Activated CD8-positive, alpha-beta T cell treated with anti-CD3 and anti-CD28 coated beads, Interleukin-2, amount 10 ng/mL, durations not matched to agents 7 days and 5 days (primary cell): ENCODE measurements at regions not wholly inside any gene's neighbourhood (a gene's known extent, or its start where the extent isn't known, plus 50 kb on each side); places are given as distances from the start of the nearest gene placed in this dataset.
"Not testable (repeated sequence)": the region's sequence is repeated elsewhere in the genome, so short reads cannot be mapped to it uniquely, and the experiment has no call there.

Experiments used
- ATAC-seq: fragments of 150-1000 bp; cut with Tn5 transposase; one replicate; pipeline ENCODE4 v1.10.0; 2021; ENCODE audit warnings: moderate library complexity
- CTCF ChIA-PET: fragments of 350-600 bp; sonication (Branson Sonifier 250); formaldehyde crosslinking; loops from one replicate; lab custom pipeline; 2021; ENCODE audit warnings: antibody characterized with exemption; lab: Charles Lee
- POLR2A ChIA-PET: fragments of 350-600 bp; sonication (Branson Sonifier 250); formaldehyde crosslinking; loops from one replicate; lab custom pipeline; 2021; ENCODE audit warnings: antibody characterized with exemption; lab: Charles Lee
- DNase-seq: peaks from one replicate; pipeline ENCODE4 v3.0.0-alpha.2; 2020
- H3K27ac Mint-ChIP-seq: one replicate; pipeline ENCODE4 v1.8.0; 2021; ENCODE audit warnings: mild to moderate bottlenecking, mixed read lengths
- H3K27me3 Mint-ChIP-seq: one replicate; pipeline ENCODE4 v1.8.0; 2021; ENCODE audit warnings: low read depth, mixed read lengths
- H3K36me3 Mint-ChIP-seq: one replicate; pipeline ENCODE4 v1.8.0; 2021; ENCODE audit warnings: low read depth, mixed read lengths
- H3K4me1 Mint-ChIP-seq: one replicate; pipeline ENCODE4 v1.8.0; 2021; ENCODE audit warnings: low read depth, mixed read lengths
- H3K4me3 Mint-ChIP-seq: one replicate; pipeline ENCODE4 v1.8.0; 2021; ENCODE audit warnings: mild to moderate bottlenecking, mixed read lengths
- H3K9me3 Mint-ChIP-seq: one replicate; pipeline ENCODE4 v1.8.0; 2022; ENCODE audit warnings: mixed read lengths; ENCODE audit not compliant: insufficient read depth

GRCh38 chr5:57069115-57069835 lies 104.6 kb upstream of the GPBP1 start:
- no peak for DNase-seq
- no peaks in the 10 kb centered on the region for H3K36me3 Mint-ChIP-seq
- H3K4me3 Mint-ChIP-seq, result no peak overlapping the region
- H3K9me3 Mint-ChIP-seq, result no peaks in the 10 kb centered on the region
- no peak overlapping the region for H3K27ac Mint-ChIP-seq
- ATAC-seq, result no peak
- CTCF ChIA-PET, result interaction anchor here (0.7 kb wide), 1 partner anchor 322 kb away, joined by 3 read pairs; no protein-coding TSS in a partner anchor
- H3K4me1 Mint-ChIP-seq, result no peaks in the 10 kb centered on the region
- peaks cover 12% of the 10 kb centered on the region for H3K27me3 Mint-ChIP-seq
- POLR2A ChIA-PET, result no interaction called here

- no peaks in the 10 kb centered on the region for H3K4me1 Mint-ChIP-seq
- ChIA-PET POLR2A (no interaction called here), CTCF (no interaction called here)
- no peak overlapping the region for H3K27ac Mint-ChIP-seq
- ATAC-seq (no peak), DNase-seq (no peak)
- H3K27me3 Mint-ChIP-seq, result peaks cover 13% of the 10 kb centered on the region
- no peak overlapping the region for H3K4me3 Mint-ChIP-seq
- no peaks in the 10 kb centered on the region for H3K36me3 Mint-ChIP-seq
- H3K9me3 Mint-ChIP-seq, result no peaks in the 10 kb centered on the region
Observed at GRCh38 chr5:57072218-57072892, 101.5 kb upstream of the GPBP1 start.

- peaks cover 1% of the 10 kb centered on the region for H3K9me3 Mint-ChIP-seq
- POLR2A ChIA-PET, result no interaction called here
- no peaks in the 10 kb centered on the region for H3K4me1 Mint-ChIP-seq
- no peaks in the 10 kb centered on the region for H3K36me3 Mint-ChIP-seq
- DNase-seq (no peak), ATAC-seq (no peak)
- CTCF ChIA-PET, result no interaction called here
- H3K27me3 Mint-ChIP-seq, result peaks cover 24% of the 10 kb centered on the region
- H3K27ac Mint-ChIP-seq, result no peak overlapping the region
- no peak overlapping the region for H3K4me3 Mint-ChIP-seq
Observed at GRCh38 chr5:57082441-57083067, 91.3 kb upstream of the GPBP1 start.

- H3K4me1 Mint-ChIP-seq, result no peaks in the 10 kb centered on the region
- H3K27ac Mint-ChIP-seq, result no peak overlapping the region
- H3K4me3 Mint-ChIP-seq, result no peak overlapping the region
- POLR2A ChIA-PET, result no interaction called here
- peaks cover 23% of the 10 kb centered on the region for H3K27me3 Mint-ChIP-seq
- ATAC-seq (no peak), DNase-seq (no peak)
- H3K36me3 Mint-ChIP-seq, result no peaks in the 10 kb centered on the region
- peaks cover 4% of the 10 kb centered on the region for H3K9me3 Mint-ChIP-seq
- CTCF ChIA-PET, result no interaction called here
Observed at GRCh38 chr5:57085306-57086081, 88.4 kb upstream of the GPBP1 start.

- H3K36me3 Mint-ChIP-seq, DNase-seq, H3K4me3 Mint-ChIP-seq, H3K9me3 Mint-ChIP-seq, CTCF ChIA-PET, H3K4me1 Mint-ChIP-seq, ATAC-seq, H3K27ac Mint-ChIP-seq: not testable (repeated sequence)
- peaks cover 23% of the 10 kb centered on the region for H3K27me3 Mint-ChIP-seq
- POLR2A ChIA-PET, result interaction anchor here (0.6 kb wide), 1 partner anchor 1963 kb away, joined by 3 read pairs; no protein-coding TSS in a partner anchor
Observed at GRCh38 chr5:57087947-57088346, 85.9 kb upstream of the GPBP1 start.

- Mint-ChIP-seq H3K4me3 (no peak overlapping the region), H3K36me3 (no peaks in the 10 kb centered on the region), H3K4me1 (no peaks in the 10 kb centered on the region), H3K27me3 (peaks cover 8% of the 10 kb centered on the region), H3K9me3 (peaks cover 22% of the 10 kb centered on the region), H3K27ac (no peak overlapping the region)
- ATAC-seq, result no peak
- CTCF ChIA-PET, result interaction anchor here (1.2 to 1.3 kb wide), 2 partner anchors 17 to 203 kb away, joined by 3 read pairs; no protein-coding TSS in a partner anchor
- POLR2A ChIA-PET, result no interaction called here
- no peak for DNase-seq
Observed at GRCh38 chr5:57094753-57095683, 78.8 kb upstream of the GPBP1 start.

- ATAC-seq (no peak), DNase-seq (no peak)
- H3K4me3 Mint-ChIP-seq, result no peak overlapping the region
- ChIA-PET CTCF (interaction anchor here (1.4 to 2.0 kb wide), 2 partner anchors 9 to 41 kb away, joined by 3 to 7 read pairs; no protein-coding TSS in a partner anchor), POLR2A (no interaction called here)
- H3K27me3 Mint-ChIP-seq, result peaks cover 13% of the 10 kb centered on the region
- no peaks in the 10 kb centered on the region for H3K36me3 Mint-ChIP-seq
- no peak overlapping the region for H3K27ac Mint-ChIP-seq
- H3K9me3 Mint-ChIP-seq, result peaks cover 22% of the 10 kb centered on the region
- H3K4me1 Mint-ChIP-seq, result no peaks in the 10 kb centered on the region
Observed at GRCh38 chr5:57097526-57097925, 76.3 kb upstream of the GPBP1 start.

- no peaks in the 10 kb centered on the region for H3K36me3 Mint-ChIP-seq
- no peak for ATAC-seq
- no peak overlapping the region for H3K4me3 Mint-ChIP-seq
- DNase-seq, result no peak
- no peak overlapping the region for H3K27ac Mint-ChIP-seq
- peaks cover 17% of the 10 kb centered on the region for H3K27me3 Mint-ChIP-seq
- CTCF ChIA-PET, result no interaction called here
- peaks cover 14% of the 10 kb centered on the region for H3K9me3 Mint-ChIP-seq
- POLR2A ChIA-PET, result no interaction called here
- H3K4me1 Mint-ChIP-seq, result no peaks in the 10 kb centered on the region
Observed at GRCh38 chr5:57102189-57102904, 71.5 kb upstream of the GPBP1 start.

GRCh38 chr5:57102905-57103255 lies 71.0 kb upstream of the GPBP1 start:
- POLR2A ChIA-PET, result no interaction called here
- H3K4me1 Mint-ChIP-seq, result no peaks in the 10 kb centered on the region

GRCh38 chr5:57103317-57103907 lies 70.4 kb upstream of the GPBP1 start:
- no peak overlapping the region for H3K27ac Mint-ChIP-seq
- CTCF ChIA-PET, result no interaction called here
- no peaks in the 10 kb centered on the region for H3K36me3 Mint-ChIP-seq
- H3K4me1 Mint-ChIP-seq, result no peaks in the 10 kb centered on the region
- H3K4me3 Mint-ChIP-seq, result no peak overlapping the region
- ATAC-seq (no peak), DNase-seq (no peak)
- POLR2A ChIA-PET, result no interaction called here
- H3K27me3 Mint-ChIP-seq, result peaks cover 15% of the 10 kb centered on the region
- H3K9me3 Mint-ChIP-seq, result peaks cover 4% of the 10 kb centered on the region

More at GRCh38 chr5:57102905-57103255, 71.0 kb upstream of the GPBP1 start:
- Mint-ChIP-seq H3K9me3 (peaks cover 9% of the 10 kb centered on the region), H3K36me3 (no peaks in the 10 kb centered on the region), H3K27ac (no peak overlapping the region), H3K27me3 (peaks cover 15% of the 10 kb centered on the region), H3K4me3 (no peak overlapping the region)
- no peak for ATAC-seq
- CTCF ChIA-PET, result no interaction called here
- no peak for DNase-seq
